Fibroblast of lung (primary cell): ENCODE measurements at regions not wholly inside any gene's neighbourhood (a gene's known extent, or its start where the extent isn't known, plus 50 kb on each side); places are given as distances from the start of the nearest gene placed in this dataset.

Experiments
- EZH2 ChIP-seq: IDR thresholded peaks from 2 replicates; pipeline ENCODE4 v1.5.1; 2012; ENCODE audit warnings: low read length, control low read depth, mild to moderate bottlenecking; ENCODE audit errors: missing control alignments
- TF ChIP-seq, protein P1 (sequence below), 2 donors: IDR thresholded peaks in 1 of 2; conservative IDR thresholded peaks in 1 of 2; 1 replicate in 1 of 2; 2 replicates in 1 of 2; pipeline ENCODE4 v1.5.1; 2011 to 2012; ENCODE audit warnings: low read length in 2 of 2, control low read depth in 1 of 2, inconsistent platforms in 1 of 2, low read depth in 1 of 2, mild to moderate bottlenecking in 1 of 2

- TF ChIP-seq, protein P1, sequence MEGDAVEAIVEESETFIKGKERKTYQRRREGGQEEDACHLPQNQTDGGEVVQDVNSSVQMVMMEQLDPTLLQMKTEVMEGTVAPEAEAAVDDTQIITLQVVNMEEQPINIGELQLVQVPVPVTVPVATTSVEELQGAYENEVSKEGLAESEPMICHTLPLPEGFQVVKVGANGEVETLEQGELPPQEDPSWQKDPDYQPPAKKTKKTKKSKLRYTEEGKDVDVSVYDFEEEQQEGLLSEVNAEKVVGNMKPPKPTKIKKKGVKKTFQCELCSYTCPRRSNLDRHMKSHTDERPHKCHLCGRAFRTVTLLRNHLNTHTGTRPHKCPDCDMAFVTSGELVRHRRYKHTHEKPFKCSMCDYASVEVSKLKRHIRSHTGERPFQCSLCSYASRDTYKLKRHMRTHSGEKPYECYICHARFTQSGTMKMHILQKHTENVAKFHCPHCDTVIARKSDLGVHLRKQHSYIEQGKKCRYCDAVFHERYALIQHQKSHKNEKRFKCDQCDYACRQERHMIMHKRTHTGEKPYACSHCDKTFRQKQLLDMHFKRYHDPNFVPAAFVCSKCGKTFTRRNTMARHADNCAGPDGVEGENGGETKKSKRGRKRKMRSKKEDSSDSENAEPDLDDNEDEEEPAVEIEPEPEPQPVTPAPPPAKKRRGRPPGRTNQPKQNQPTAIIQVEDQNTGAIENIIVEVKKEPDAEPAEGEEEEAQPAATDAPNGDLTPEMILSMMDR (conservative IDR thresholded peaks at IDR 0.05 in 1 of 2, IDR thresholded peaks at IDR 0.05 in 1 of 2; ENCODE audit: low read depth in 1 of 2, low read length in 2 of 2), result no peak
- no peak for TF ChIP-seq EZH2
Measured at GRCh38 chr16:60013076-60013475, 1279.0 kb upstream of the GOT2 start.
